K562 (cell line): ENCODE measurements at regions not wholly inside any gene's neighbourhood (a gene's known extent, or its start where the extent isn't known, plus 50 kb on each side); places are given as distances from the start of the nearest gene placed in this dataset.

ENCODE experiments used
- ATAC-seq: fragments of 200-7000 bp; cut with Tn5 transposase; 3 replicates; pipeline ENCODE4 v1.9.1; 2020; ENCODE audit warnings: moderate library complexity
- BruUV-seq: library from RNA; stranded (reverse); fragments of 400-500 nt; replicated peaks from 2 replicates; lab custom pipeline; 2021; lab: Mats Ljungman, UMichigan
- CTCF ChIA-PET: fragments of 300-600 bp; formaldehyde crosslinking; extraction: SDS; loops from one replicate; lab custom pipeline; 2021; ENCODE audit warnings: low intra/inter-chr PET ratio; lab: Yijun Ruan, JAX
- POLR2A ChIA-PET: fragments of 300-600, 350-650 bp; sonication (Branson Sonifier 250); formaldehyde crosslinking; extraction: SDS; loops from one replicate; lab custom pipeline; 2021; ENCODE audit warnings: antibody characterized with exemption, inconsistent platforms; lab: Yijun Ruan, JAX
- DNase-seq, 4 experiments: peaks; one replicate each; pipeline versions ENCODE4 v3.0.0 to v3.0.0-alpha.2; 2011 to 2018; ENCODE audit warnings: low spot score in 3 of 4, mixed read lengths in 3 of 4; ENCODE audit errors: extremely low read depth in 1 of 4
- FAIRE-seq: peaks from 2 replicates; lab custom pipeline; 2011; peaks lifted over from hg19 to GRCh38; lab: Jason Lieb, UNC
- H2AFZ ChIP-seq: 2 replicates; pipeline ENCODE4 v1.6.0; 2011; ENCODE audit warnings: low read depth, low read length, control low read depth, inconsistent platforms
- H3K27ac ChIP-seq: fragments of 200-600 bp; 3 replicates; pipeline ENCODE4 v1.8.0; 2011; ENCODE audit warnings: low read depth, mild to moderate bottlenecking, control low read depth, inconsistent platforms, low read length, moderate library complexity, mixed read lengths; ENCODE audit errors: extremely low read depth
- H3K27me3 ChIP-seq, 2 experiments: fragments of 300-600 bp in 1 of 2; 2 replicates in 1 of 2; 3 replicates in 1 of 2; pipeline versions ENCODE4 v1.6.0 to v1.8.0; 2011; ENCODE audit warnings: inconsistent platforms in 2 of 2, low read length in 2 of 2, mild to moderate bottlenecking in 1 of 2, mixed read lengths in 1 of 2, moderate library complexity in 1 of 2; ENCODE audit not compliant: control insufficient read depth in 2 of 2, insufficient read depth in 2 of 2
- H3K36me3 ChIP-seq: fragments of 300-600 bp; 3 replicates; pipeline ENCODE4 v1.8.0; 2011; ENCODE audit warnings: mild to moderate bottlenecking, low read length, inconsistent platforms; ENCODE audit not compliant: control insufficient read depth, insufficient read depth
- H3K4me1 ChIP-seq, 2 experiments: fragments of 200-600 bp in 1 of 2; replicated peaks in 1 of 2; 2 replicates in 1 of 2; 3 replicates in 1 of 2; pipeline versions ENCODE4 v1.5.1 to v1.8.0; 2011; ENCODE audit warnings: inconsistent platforms in 2 of 2, low read length in 2 of 2, mild to moderate bottlenecking in 1 of 2, mixed read lengths in 1 of 2, moderate library complexity in 1 of 2; ENCODE audit not compliant: control insufficient read depth in 2 of 2, insufficient read depth in 2 of 2
- H3K4me2 ChIP-seq: 2 replicates; pipeline ENCODE4 v1.6.1; 2011; ENCODE audit warnings: low read length, control low read depth, inconsistent platforms, mixed read lengths; ENCODE audit not compliant: insufficient read depth
- H3K4me3 ChIP-seq: fragments of 200-600 bp; sonication (generic), shearing (Covaris generic); 2 replicates; pipeline ENCODE4 v1.5.1; 2016; ENCODE audit warnings: control low read depth, inconsistent platforms
- H3K79me2 ChIP-seq: fragments of 200-600 bp; 3 replicates; pipeline ENCODE4 v1.8.0; 2011; ENCODE audit warnings: low read length, inconsistent platforms; ENCODE audit not compliant: control insufficient read depth, insufficient read depth
- H3K9ac ChIP-seq, 2 experiments: 2 replicates each; pipeline versions ENCODE4 v1.6.0 to v1.6.1; 2011; ENCODE audit warnings: low read depth in 2 of 2, low read length in 2 of 2, control low read depth in 1 of 2, inconsistent platforms in 1 of 2, mild to moderate bottlenecking in 1 of 2, mixed read lengths in 1 of 2; ENCODE audit not compliant: insufficient read depth in 1 of 2
- H3K9me1 ChIP-seq: one replicate; pipeline ENCODE4 v1.6.0; 2011; ENCODE audit warnings: inconsistent platforms, mild to moderate bottlenecking, low read length, moderate library complexity; ENCODE audit not compliant: control insufficient read depth, insufficient read depth
- H3K9me3 ChIP-seq: replicated peaks from 2 replicates; pipeline ENCODE4 v1.5.1; 2011; ENCODE audit warnings: low read depth, low read length, inconsistent platforms; ENCODE audit not compliant: control insufficient read depth, insufficient read depth
- H4K20me1 ChIP-seq: replicated peaks from 2 replicates; pipeline ENCODE4 v1.6.1; 2011; ENCODE audit warnings: low read length, inconsistent platforms, mixed read lengths; ENCODE audit not compliant: control insufficient read depth, insufficient read depth
- DACH1 ChIP-seq: fragments of 450-650 bp; IDR thresholded peaks from 2 replicates; pipeline ENCODE4 v1.6.1; 2018; ENCODE audit not compliant: partially characterized antibody
- FOXP1 ChIP-seq: sonication (generic); formaldehyde crosslinking; IDR thresholded peaks from 2 replicates; pipeline ENCODE4 v1.8.0; 2022; ENCODE audit warnings: mild to moderate bottlenecking, missing genetic modification reagents
- NR2C2 ChIP-seq, 2 experiments: fragments of 200-800 bp in 1 of 2; sonication (Bioruptor generic) in 1 of 2; sonication (generic) in 1 of 2; formaldehyde crosslinking in 1 of 2; IDR thresholded peaks; 2 replicates each; pipeline versions ENCODE4 v1.6.1 to v1.8.0; 2016 to 2022; ENCODE audit warnings: mild to moderate bottlenecking in 1 of 2, missing compliant biosample characterization in 1 of 2, missing genetic modification characterization in 1 of 2, missing genetic modification reagents in 1 of 2
- POU5F1 ChIP-seq: fragments of 150-350 bp; IDR thresholded peaks from 2 replicates; pipeline ENCODE4 v1.6.1; 2014; ENCODE audit warnings: borderline replicate concordance, low read length, low read depth, mild to moderate bottlenecking; ENCODE audit not compliant: partially characterized antibody
- SMAD1 ChIP-seq: fragments of 150-350 bp; IDR thresholded peaks from 2 replicates; pipeline ENCODE4 v1.6.1; 2014; ENCODE audit warnings: low read length, low read depth; ENCODE audit not compliant: partially characterized antibody
- ZNF146 ChIP-seq: IDR thresholded peaks from one replicate; pipeline ENCODE4 v1.6.1; 2018; ENCODE audit warnings: missing compliant biosample characterization; ENCODE audit not compliant: unreplicated experiment
- ZNF584 ChIP-seq: fragments of 200-800 bp; sonication (Bioruptor generic); IDR thresholded peaks from 2 replicates; pipeline ENCODE4 v1.6.1; 2016; ENCODE audit warnings: low read depth, mild to moderate bottlenecking, missing genetic modification characterization, missing compliant biosample characterization
- WGBS: fragments of 100-300 bp; shearing (Covaris generic); methylation state at CpG from one replicate; pipeline ENCODE4 v1.1.6; 2016; ENCODE audit warnings: low coverage, mixed read lengths; ENCODE audit not compliant: insufficient coverage; ENCODE audit errors: missing lambda C conversion rate; 5-methylcytosine and 5-hydroxymethylcytosine counted together
- in situ Hi-C: fragments of 300-500 bp; cut with MboI; formaldehyde crosslinking; loops from 4 replicates; pipeline ENCODE4 v1.15.0; 2018; ENCODE audit warnings: inconsistent platforms, mixed read lengths
- intact Hi-C: fragments of 100-400 bp; cut with micrococcal nuclease; formaldehyde crosslinking; loops from 2 replicates; pipeline ENCODE4 v1.14.2; 2022

DNA sequence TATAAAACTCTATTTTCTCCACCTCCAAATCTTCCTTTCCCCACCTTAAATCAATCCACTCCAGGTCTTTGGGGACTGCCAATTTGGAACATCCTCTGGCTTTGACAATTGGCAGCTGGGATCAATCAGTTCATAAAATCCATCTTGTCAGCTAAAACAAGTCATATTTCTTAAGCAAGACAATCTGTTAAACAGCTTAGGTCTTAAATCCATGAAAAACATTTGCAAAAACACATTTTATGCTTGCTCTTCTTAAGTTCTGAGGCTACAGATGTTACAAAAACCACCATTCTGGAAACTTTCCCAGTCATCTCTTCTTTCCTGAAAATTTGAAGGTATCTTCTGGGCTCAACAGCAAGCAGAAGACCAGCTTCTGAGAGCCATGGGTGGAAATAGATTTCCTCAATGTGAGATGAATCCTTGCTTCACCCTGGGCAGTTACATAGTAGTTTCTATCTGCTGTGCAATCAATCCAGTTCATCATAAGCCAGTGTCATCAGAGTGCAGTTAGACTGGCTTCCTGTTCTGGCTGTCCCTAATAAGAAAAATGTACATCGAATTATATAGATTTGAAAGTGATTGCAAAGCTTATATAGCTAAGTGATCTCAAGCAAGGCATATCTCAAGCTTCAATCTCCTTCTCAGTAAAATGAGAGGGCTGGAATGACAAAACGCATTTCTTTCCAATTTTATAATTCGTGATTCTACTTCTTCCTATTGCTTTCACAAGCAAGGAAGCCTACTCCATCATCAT is 402.7 kb upstream of the INTU start:
- Histone ChIP-seq H3K27ac (no peak overlapping the region), H3K9me3 (no peaks in the 10 kb centered on the region), H3K36me3 (no peaks in the 10 kb centered on the region), H3K9ac (no peak overlapping the region), H3K9me1 (no peaks in the 10 kb centered on the region), H3K4me1 (no peaks in the 10 kb centered on the region), H3K79me2 (no peaks in the 10 kb centered on the region), H4K20me1 (no peaks in the 10 kb centered on the region), H3K27me3 (no peaks in the 10 kb centered on the region), H2AFZ (no peak overlapping the region), H3K4me2 (no peak overlapping the region)
- no peak for DNase-seq
- ATAC-seq, result no peak
- BruUV-seq, result no TSS peak
- FAIRE-seq, result no peak
- in situ Hi-C loops (no loop called here), intact Hi-C loops (no loop called here)
- CTCF ChIA-PET, result no interaction called here
- WGBS, result 0% methylated on average over 3 of the region's 3 CpGs
- POLR2A ChIA-PET, result no interaction called here
- TF ChIP-seq ZNF584 (CRISPR knock-in tag) (no peak), SMAD1 (no peak), POU5F1 (no peak), NR2C2 (CRISPR knock-in tag; IDR thresholded peaks at IDR 0.05) (no peak), NR2C2 (tag; IDR thresholded peaks at IDR 0.05) (no peak)
- TF ChIP-seq, all 486 proteins: peak for 0
- H3K4me3 ChIP-seq, result no peak overlapping the region

DNA sequence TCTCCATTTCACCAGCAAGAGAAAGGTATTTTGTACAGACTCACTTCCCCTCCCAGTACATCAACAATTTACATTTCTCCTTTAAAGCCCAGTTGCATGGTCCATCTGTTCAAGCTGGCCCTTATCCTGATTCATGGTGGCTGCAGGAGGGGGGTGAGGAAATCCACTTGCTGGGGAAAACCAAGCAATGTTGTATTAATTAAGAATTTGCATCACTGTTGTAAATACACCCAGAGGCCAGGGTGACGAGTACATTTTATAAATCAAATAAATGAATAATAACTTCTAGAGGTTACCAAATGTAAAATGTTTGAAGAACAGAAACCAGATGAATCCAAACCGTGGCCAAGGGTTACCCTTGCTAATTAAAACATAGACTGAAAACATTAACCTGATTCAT is 395.9 kb upstream of the INTU start:
- Histone ChIP-seq H3K9me1 (no peaks in the 10 kb centered on the region), H3K4me3 (no peak overlapping the region), H3K4me2 (no peak overlapping the region), H3K36me3 (no peaks in the 10 kb centered on the region), H3K4me1 (no peaks in the 10 kb centered on the region), H3K27ac (no peak overlapping the region), H3K27me3 (no peaks in the 10 kb centered on the region), H3K79me2 (no peaks in the 10 kb centered on the region), H3K9ac (no peak overlapping the region), H2AFZ (no peak overlapping the region), H3K9me3 (no peaks in the 10 kb centered on the region), H4K20me1 (no peaks in the 10 kb centered on the region; the same call in 1 of the 2 replicates)
- BruUV-seq, result no TSS peak
- TF ChIP-seq DACH1 (no peak), ZNF146 (CRISPR knock-in tag) (no peak), FOXP1 (CRISPR knock-in tag) (no peak)
- DNase-seq, result no peak
- intact Hi-C loops, result no loop called here
- no peak for ATAC-seq
- 0% methylated on average over 2 of the region's 2 CpGs for WGBS
- no peak for FAIRE-seq
- ChIA-PET CTCF (no interaction called here), POLR2A (no interaction called here)
- in situ Hi-C loops, result no loop called here
